ENCODE measurements at regions not wholly inside any gene's neighbourhood (a gene's known extent, or its start where the extent isn't known, plus 50 kb on each side); places are given as distances from the start of the nearest gene placed in this dataset.

GRCh38 chr6:150691463-150691862, 91.8 kb downstream of the PLEKHG1 start:
- TF ChIP-seq, protein P1, sequence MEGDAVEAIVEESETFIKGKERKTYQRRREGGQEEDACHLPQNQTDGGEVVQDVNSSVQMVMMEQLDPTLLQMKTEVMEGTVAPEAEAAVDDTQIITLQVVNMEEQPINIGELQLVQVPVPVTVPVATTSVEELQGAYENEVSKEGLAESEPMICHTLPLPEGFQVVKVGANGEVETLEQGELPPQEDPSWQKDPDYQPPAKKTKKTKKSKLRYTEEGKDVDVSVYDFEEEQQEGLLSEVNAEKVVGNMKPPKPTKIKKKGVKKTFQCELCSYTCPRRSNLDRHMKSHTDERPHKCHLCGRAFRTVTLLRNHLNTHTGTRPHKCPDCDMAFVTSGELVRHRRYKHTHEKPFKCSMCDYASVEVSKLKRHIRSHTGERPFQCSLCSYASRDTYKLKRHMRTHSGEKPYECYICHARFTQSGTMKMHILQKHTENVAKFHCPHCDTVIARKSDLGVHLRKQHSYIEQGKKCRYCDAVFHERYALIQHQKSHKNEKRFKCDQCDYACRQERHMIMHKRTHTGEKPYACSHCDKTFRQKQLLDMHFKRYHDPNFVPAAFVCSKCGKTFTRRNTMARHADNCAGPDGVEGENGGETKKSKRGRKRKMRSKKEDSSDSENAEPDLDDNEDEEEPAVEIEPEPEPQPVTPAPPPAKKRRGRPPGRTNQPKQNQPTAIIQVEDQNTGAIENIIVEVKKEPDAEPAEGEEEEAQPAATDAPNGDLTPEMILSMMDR (conservative IDR thresholded peaks at IDR 0.05; ENCODE audit: low read length), result no peak
- no peak for TF ChIP-seq EZH2phosphoT487 (IDR thresholded peaks at IDR 0.05; ENCODE audit: borderline replicate concordance)

Data from Loucy (cell line).